8988T (cell line): ENCODE measurements at regions not wholly inside any gene's neighbourhood (a gene's known extent, or its start where the extent isn't known, plus 50 kb on each side); places are given as distances from the start of the nearest gene placed in this dataset.
A peak's percentile ranks its signal among the peaks of the same experiment; 100 is the strongest.
"Not testable (repeated sequence)": the region's sequence is repeated elsewhere in the genome, so short reads cannot be mapped to it uniquely, and the experiment has no call there.

Source experiments
- DNase-seq: peaks from one replicate; pipeline ENCODE4 v3.0.0; 2011

DNA sequence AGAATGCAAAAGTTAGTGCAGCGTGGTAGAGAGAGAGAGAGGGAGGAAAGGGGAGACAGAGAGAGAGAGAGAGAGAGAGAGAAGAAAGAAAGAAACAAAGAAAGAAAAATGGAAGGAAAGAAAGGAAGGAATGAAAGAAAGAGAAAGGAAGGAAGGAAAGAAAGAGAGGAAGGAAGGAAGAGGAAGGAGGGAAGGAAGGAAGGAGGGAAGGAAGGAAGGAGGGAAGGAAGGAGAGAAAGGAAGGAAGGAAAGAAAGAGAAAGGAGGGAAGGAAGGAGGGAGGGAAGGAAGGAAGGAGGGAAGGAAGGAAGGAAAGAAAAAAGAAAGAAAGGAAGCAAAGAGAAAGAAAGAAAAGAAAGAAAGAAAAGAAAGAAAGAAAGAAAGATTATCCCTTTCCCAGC, 209.8 kb upstream of the MYO3A start:
- DNase-seq: no peak

DNA sequence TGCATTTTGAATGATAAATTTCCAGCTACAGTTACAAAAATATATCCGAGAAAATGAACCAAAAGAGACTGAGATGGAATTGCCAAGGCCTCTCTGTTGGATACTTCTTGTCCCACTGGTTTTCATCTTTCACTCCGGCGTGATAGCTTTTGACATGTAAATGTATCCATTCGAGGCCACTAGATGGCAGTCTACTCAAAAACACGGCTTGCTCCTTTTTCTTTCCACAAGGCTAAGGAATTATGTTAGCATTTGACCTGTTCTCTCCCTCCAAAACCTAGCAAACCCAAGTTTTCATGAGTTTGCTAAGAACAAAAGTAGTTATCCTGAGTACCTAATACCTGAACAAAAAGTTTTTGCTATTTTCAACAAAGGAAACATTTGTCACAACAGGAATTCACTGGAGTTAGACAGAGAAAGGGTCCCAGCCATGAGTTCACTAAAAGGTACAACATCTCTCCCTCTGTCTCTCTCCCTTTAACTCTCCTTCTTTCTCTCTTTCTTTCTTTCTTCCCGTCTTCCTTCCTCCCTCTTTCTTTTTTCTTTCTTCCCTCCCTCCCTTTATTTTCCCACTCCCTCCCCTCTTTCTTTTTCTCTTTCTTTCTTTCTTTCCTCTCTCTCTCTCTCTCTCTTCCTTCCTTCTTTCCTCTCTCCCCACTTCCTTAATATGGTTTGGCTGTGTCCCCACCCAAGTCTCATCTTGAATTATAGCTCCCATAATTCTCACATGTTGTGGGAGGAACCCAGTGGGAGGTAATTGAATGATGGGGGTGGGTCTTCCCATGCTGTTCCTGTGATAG, 207.9 kb upstream of the MYO3A start:
- DNase-seq: no peak

DNA sequence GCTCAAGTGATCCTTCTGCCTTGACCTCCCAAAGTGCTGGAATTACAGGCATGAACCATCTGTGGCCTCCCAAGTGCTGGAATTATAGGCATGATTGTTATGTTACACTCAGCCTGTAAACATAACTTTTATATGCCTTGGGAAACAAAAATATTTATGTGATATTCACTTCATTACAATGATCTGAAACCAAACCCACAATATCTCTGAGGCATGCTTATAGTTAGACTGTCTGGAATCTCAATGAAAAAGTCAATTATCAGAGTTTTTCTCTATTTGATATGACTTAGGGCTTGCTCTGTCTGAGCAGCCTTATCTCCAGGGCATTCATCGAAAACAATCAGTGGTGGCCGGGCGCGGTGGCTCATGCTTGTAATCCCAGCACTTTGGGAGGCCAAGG, 195.3 kb upstream of the MYO3A start:
- no peak for DNase-seq

DNA sequence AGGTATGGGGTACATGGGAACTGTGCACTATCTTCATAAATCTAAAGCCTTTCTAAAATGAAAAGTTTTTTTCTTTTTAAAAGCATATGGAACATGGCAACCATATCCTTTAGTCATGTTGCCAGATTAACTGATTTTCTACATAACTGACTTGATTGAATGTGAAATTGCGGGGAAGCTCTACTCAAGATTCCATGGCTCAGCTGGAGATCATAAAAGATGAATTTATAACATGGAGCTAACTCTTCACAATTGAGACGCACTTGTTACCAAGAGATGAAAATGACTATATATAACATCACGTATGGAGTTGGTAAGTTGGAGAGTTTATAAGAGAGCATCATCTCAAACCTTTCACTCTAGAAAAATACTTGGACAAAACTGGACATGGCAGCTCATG, 190.2 kb upstream of the MYO3A start:
- no peak for DNase-seq

DNA sequence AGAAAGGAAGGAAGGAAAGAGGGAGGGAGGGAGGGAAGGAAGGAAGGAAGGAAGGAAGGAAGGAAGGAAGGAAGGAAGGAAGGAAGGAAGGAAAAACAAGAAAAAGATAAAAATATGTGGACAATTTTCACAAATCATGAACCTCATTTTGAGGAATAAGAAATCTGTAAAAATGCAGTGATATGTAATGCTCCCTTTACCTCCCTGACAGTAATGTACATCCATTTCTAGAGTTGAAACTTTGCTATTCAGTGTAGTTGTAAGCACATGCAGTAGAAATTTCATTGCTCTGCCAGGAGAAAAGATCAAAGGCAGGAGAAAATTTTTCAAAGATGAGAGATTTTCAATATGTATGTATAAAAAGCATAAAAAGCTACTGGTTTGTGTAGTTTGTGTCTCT, 189.5 kb upstream of the MYO3A start:
- DNase-seq: no peak

DNA sequence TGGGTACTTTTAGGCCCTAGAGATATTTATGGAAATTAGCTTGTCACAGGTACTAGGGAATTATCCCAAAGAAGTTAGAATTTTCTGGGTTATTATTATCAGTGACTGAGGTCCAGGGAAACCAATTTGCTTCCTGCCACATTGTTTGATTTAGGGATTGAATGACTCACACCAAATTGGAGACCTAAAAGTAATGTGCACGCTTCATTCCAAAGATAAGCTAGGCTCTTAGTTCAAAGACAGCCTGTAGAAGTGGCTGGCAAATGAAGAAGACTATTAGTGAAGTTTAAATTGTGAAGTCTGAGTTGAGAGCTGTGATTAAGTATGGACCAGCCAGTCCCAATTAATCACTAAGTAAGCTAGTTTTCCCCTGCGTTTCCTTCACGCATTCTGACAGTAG, 188.1 kb upstream of the MYO3A start:
- no peak for DNase-seq

DNA sequence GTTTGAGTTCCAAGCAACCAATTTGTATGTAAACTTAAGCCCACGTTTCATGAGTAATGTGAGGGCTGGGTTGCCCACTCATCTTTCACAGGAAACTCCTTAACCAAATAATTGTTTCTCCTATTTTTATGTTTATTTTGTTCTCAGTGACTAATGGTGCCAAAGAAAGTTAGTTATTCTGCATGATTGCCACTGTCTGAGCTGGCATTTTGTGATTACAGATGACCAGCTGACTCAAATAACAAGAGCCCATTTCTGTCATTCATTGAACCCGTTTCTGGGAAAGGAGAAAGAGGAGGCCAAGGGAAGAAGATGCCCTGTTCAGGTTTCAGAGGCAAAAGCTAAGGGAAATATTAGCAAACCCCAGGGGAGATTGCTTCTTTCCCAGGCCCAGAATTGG, 186.9 kb upstream of the MYO3A start:
- no peak for DNase-seq

DNA sequence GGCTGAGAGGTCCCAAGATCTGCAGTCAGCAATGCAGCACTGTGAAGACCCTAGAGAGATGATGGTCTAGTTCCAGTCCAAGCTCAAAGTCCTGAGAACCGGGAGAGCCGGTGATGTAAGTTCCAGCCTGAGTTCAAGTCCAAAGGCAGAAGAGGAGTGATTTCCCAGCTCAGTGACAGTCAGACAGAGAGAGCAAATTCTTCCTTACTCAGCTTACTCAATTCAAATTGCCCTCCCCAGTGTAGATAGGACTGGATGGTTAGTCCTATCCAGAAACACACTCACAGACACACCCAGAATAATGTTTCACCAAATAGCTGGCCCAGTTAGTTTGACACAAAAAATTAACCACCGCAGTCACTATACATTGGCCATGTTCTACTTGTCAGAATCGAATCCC, 185.5 kb upstream of the MYO3A start:
- no peak for DNase-seq

DNA sequence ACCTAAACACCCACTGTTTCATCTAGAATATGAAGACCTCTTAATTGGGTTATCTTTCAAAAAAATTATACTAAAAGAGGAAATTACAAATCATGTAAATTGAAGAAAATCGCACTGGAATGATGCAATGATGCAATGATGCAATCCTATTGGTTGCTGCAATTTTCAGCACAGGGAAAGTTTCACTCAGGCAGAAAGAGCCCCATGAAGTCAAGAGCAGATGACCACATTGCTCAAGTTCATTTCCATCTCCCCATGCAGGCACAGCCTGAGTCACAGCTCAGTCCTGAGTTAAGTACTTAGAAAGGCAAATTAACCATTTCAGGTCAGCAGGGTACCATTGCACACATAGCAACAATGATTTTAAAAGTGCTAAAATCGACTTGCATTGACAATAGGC, 180.3 kb upstream of the MYO3A start:
- no peak for DNase-seq

DNA sequence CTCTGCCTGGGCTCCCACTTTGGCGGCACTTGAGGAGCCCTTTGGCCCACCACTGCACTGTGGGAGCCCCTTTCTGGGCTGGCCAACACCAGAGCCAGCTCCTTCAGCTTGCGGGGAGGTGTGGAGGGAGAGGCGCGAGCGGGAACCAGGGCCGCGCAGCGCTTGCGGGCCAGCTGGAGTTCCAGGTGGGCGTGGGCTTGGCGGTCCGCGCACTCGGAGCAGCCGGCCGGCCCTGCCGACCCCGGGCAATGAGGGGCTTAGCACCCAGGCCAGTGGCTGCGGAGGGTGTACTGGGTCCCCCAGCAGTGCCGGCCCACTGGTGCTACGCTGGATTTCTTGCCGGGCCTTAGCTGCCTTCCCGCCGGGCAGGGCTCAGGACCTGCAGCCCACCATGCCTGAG, 178.2 kb upstream of the MYO3A start:
- DNase-seq: not testable (repeated sequence)

DNA sequence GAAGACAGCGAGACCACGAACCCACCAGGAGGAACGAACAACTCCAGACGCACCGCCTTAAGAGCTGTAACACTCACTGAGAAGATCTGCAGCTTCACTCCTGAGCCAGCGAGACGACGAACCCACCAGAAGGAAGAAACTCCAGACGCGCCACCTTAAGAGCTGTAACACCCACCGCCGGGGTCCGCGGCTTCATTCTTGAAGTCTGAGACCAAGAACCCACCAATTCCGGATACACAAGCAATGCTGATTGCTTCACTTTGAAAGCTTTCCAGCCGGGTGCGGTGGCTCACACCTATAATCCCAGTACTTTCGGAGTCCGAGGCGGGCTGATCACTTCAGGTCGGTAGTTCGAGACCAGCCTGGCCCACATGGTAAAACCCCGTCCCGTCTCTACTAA, 177.2 kb upstream of the MYO3A start:
- DNase-seq: no peak

DNA sequence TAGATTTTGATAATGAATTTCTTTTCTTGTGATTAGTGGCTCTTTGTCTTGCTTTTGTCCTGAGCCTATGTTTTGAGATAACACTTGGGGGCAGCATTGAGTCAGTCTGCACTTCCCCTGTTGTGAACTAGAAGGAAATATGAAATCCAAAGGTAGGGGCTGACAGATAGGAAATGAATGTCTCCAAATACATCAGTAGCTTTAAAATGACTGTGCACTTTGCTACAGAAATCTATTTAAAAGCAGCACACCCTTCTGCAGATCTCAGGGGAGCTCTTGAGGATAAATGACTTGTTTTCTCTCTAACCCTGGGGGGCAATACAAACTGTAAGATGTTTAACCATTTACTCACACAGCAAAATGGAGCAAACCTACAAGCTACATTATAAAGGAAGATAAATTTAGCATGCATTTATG, 176.0 kb upstream of the MYO3A start:
- DNase-seq: peak; percentile 11

DNA sequence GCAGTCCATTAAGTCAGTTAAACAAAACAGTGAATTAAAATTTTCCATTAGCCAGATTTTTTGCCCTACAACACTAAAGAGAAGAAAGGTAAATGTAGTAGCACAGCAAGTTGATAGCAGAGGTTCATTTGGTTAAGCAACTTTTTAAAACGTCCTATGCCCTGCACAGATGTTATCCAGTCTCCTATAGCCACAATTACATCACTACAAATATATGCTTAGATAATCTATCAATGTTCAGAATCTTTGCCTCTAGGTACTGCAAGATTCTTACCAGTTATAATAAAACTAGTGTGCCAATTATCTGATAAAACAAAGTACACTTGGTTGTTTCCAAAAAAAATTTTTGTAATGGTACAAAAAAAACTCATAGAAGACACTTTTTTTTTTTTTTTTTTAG, 175.5 kb upstream of the MYO3A start:
- DNase-seq: no peak

DNA sequence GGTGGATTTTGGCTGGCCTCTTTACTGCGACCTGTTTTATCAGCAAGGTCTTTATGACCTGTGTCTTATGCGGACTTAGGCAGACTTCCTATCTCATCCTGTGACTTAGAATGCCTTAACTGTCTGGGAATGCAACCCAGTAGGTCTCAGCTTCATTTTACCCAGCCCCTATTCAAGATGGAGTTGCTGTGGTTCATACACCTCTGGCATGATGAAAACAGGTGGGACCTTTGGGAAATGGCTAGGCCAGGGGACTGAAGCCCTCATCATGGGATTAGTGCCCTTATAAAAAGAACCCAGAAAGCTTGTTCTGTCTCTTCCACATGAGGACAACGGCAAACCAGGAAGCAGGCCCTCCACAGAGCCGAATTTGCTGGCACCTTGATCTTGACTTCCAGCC, 172.1 kb upstream of the MYO3A start:
- no peak for DNase-seq

DNA sequence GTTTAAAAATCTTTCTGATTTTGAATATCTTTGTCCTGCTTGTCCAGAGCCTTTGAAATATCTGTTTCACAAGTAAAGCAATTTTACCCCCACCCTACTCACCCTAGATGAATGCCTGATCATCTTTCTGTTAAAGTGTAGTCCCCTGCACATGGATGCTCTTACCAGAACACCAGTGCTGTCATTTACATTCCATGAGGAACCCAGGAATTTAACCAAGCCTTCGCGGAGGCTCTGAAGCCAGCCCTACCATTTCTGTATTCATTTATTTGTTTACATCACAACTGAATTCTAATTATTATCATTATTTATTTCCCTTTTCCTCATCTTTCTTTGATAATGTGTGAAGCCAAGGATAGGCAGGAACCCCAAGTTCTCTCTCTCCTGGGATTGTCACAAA, 167.8 kb upstream of the MYO3A start:
- DNase-seq: no peak

DNA sequence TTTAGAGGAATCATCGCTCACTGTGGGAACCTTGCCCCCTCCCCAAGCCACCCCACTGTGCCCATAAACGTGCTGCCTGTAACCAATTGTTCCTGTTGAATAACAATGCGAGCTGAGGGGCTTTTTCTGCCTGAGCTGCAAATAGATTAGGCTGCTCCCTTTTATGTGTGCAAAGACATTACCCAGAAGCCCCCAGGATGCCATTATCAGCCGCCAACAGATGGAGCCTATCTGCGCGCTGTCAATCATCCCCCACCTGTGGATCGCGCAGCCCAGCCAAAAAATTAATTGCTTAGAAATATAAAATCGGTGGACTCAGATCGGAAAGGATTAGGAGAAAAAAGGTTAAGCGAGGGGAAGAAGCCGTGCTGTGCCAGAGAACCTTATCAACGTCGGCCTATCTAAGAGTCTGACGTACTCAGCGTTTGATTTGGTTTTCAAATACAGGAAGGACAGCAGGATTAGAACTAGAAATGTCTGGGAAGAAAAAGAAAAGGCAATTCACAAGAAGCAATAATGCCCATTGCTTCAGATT, 167.3 kb upstream of the MYO3A start:
- no peak for DNase-seq

DNA sequence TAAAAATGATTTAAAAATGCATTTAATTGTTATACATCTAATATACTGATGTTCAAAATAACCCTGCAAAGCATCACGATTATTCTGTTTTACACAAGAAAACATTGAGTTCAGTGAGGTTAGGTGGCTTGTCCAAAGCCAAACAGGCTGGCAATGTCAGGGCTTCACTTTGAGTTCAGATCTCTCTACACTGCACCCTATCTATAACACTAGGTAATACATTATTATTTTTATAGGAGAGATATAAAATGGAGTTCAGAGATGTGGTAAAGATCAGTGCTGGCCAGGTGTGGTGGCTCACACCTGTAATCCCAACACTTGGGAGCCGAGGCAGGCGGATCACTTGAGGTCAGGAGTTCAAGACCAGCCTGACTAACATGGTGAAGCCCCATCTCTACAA, 165.9 kb upstream of the MYO3A start:
- no peak for DNase-seq

DNA sequence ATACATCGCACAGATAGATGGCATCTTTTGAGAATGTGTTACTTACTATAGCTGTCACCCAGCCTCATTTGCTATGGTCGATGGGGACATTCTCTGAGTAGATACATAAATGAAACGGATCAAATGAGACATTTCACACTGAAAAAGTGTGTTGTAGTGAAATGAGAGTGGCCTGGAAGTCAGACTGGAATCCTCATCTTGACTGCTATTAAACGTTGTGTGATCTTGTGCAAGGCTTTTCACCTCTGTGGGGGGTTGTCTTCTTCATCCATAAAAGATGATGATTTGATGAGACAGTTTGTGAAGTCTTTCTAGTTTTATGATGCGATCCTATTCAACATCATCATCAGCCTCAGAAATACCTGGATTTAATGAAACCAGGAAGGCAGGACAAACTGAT, 155.4 kb upstream of the MYO3A start:
- no peak for DNase-seq

DNA sequence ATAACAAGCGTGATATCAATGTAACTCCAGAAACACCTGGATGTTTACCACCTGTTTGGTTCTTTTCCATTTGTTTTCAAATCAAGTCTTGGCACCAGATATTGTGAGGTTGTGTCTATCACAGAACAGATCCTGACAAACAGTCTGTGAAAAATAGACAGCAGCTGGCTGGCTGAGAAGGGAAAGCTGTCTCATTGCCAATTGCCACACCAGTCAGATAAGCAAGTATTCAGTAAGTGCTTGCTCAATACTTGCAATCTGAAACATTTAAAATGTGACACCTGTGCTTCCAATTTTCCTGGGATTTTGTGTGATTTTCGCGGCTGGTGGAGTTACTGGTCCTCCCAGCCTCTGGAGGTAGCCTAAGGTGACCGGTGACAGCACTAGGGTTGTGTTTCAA, 147.9 kb upstream of the MYO3A start:
- no peak for DNase-seq

DNA sequence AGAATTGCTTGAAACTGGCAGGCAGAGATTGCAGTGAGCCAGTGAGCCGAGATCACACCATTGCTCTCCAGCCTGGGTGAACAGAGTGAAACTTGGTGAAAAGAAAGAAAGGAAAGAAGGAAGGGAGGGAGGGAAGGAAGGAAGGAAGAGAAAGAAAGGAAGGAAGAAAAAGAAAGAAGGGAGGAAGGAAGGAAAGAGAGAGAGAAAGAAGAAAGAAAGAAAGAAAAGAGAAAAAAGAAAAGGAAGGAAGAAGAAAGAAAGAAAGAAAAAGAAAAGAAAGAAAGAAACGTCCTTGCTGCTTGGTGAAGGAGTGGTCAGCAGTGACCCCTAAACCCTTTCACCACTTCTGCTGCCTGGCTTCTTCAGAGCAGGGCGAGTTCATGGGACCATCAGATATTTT, 147.1 kb upstream of the MYO3A start:
- DNase-seq: no peak

DNA sequence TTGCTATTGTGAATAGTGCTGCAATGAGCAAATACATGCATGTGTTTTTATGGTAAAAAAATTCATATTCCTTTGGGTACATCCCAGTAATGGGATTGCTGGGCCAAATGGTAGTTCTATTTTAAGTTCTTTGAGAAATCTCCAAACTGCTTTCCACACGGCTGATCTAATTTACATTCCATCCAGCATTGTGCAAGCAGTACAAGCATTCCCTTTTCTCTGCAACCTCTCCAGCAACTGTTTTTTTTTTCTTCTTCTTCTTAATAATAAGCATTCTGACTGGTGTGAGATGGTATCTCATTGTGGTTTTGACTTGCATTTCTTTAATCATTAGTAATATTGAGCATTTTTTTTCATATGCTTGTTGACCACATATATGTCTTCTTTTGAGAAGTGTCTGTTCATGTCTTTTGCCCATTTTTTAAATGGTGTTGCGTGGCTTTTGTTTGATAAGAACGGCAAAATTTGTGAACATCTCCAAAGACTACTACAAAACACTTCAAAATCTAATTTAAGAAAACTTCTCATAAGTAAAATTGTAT, 136.1 kb upstream of the MYO3A start:
- DNase-seq: no peak

DNA sequence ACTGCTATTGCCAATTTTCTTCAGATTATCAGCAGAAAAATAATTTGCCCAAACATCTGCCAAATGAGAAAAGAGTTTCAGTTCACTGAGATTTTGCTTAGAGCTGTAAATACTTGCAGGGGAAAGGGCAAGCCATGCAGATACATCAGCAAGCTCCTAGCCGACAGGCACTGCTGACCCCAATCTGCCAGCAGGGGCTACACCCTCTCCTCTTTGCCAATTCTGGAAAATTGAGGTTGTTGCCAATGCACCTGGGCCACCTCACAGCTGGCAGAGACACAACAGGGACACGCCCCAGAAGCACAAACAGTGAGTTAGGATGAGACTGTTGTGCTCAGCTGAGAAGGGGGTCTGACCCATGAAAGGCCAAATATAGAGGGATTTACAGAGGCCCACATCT, 129.5 kb upstream of the MYO3A start:
- DNase-seq: no peak

DNA sequence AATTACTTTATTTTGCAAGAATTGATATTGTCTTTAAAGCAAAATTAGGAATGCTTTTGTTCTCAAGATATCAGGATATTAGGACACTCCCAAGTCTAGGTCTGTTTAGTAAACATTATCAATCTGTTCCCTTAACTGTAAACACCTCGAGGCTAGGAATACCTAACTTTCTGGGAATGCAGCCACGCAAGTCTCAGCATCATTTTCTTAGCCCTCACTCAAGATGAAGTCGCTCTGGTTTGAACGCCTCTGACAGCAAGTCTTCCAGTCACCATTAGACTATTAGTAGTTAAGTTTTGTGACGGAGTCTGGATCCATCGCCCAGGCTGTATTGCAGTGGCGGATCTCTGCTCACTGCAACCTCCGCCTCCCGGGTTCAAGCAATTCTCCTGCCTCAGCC, 128.0 kb upstream of the MYO3A start:
- no peak for DNase-seq

DNA sequence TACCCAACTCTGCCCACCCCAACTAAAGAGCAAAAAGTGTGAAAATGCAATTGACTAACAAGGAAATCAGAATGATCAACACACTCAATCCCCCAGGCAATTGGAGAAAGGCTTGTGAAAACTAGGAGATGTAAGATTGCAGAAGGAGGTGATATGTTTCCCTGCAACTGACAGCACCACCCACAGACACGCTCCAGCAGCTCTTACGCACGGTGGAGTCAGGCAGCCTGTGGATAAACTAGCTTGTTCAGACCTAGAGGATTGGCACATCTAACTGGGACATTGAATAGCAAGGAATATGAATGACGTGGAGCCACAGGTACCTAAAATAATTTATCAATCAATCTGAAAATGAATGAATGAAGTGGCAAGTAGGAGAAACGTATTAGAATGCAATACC, 125.7 kb upstream of the MYO3A start:
- no peak for DNase-seq
